Small intestine (tissue), 7 donors: ENCODE measurements at regions not wholly inside any gene's neighbourhood (a gene's known extent, or its start where the extent isn't known, plus 50 kb on each side); places are given as distances from the start of the nearest gene placed in this dataset.

Experiments used
- DNase-seq, 2 donors: peaks; one replicate each; pipeline versions ENCODE4 v3.0.0 to v3.0.0-alpha.2; 2013
- FAIRE-seq: peaks from 2 replicates; lab custom pipeline; 2012; peaks lifted over from hg19 to GRCh38; lab: Jason Lieb, UNC
- H3K27ac ChIP-seq, 3 donors: one replicate each; pipeline ENCODE4 v1.5.1; 2013; ENCODE audit warnings: low read length in 2 of 3, mild to moderate bottlenecking in 2 of 3, control low read depth in 1 of 3, inconsistent platforms in 1 of 3, low read depth in 1 of 3, moderate library complexity in 1 of 3
- H3K27me3 ChIP-seq, 3 donors: one replicate each; pipeline ENCODE4 v1.6.1; 2013; ENCODE audit warnings: low read length in 3 of 3, inconsistent platforms in 1 of 3; ENCODE audit not compliant: control insufficient read depth in 3 of 3, insufficient read depth in 3 of 3
- H3K36me3 ChIP-seq, 3 donors: one replicate each; pipeline ENCODE4 v1.6.1; 2013; ENCODE audit warnings: low read length in 3 of 3, inconsistent platforms in 1 of 3, low read depth in 1 of 3, mild to moderate bottlenecking in 1 of 3, moderate library complexity in 1 of 3; ENCODE audit not compliant: control insufficient read depth in 3 of 3, insufficient read depth in 2 of 3
- H3K4me1 ChIP-seq, 3 donors: one replicate each; pipeline ENCODE4 v1.6.1; 2013; ENCODE audit warnings: low read length in 2 of 3, inconsistent platforms in 1 of 3, low read depth in 1 of 3, mild to moderate bottlenecking in 1 of 3, moderate library complexity in 1 of 3; ENCODE audit not compliant: control insufficient read depth in 3 of 3, insufficient read depth in 2 of 3
- H3K4me3 ChIP-seq, 3 donors: one replicate each; pipeline ENCODE4 v1.5.1; 2013; ENCODE audit warnings: low read length in 3 of 3, control low read depth in 1 of 3, inconsistent platforms in 1 of 3, low read depth in 1 of 3, mild to moderate bottlenecking in 1 of 3, moderate library complexity in 1 of 3
- H3K9me3 ChIP-seq, 2 donors: one replicate each; pipeline ENCODE4 v1.6.1; 2013; ENCODE audit warnings: low read depth in 1 of 2, low read length in 1 of 2; ENCODE audit not compliant: control insufficient read depth in 2 of 2, insufficient read depth in 1 of 2
- WGBS, 3 donors: extraction: QIAGEN DNeasy Blood & Tissue Kit; methylation state at CpG; one replicate each; pipeline ENCODE4 v1.1.7; 2013; 5-methylcytosine and 5-hydroxymethylcytosine counted together
- donor health status: healthy with polysubstance abuse.
- donor health status: control.
- donor health status: control.
- donor health status: Bipolar disorder and iron deficiency.
- donor health status: healthy.

- Histone ChIP-seq H3K27ac (no peak overlapping the region), H3K9me3 (no peaks in the 10 kb centered on the region), H3K36me3 (no peaks in the 10 kb centered on the region), H3K27me3 (no peaks in the 10 kb centered on the region), H3K4me3 (no peak overlapping the region), H3K4me1 (peaks cover 0 to 3% (median 0%) of the 10 kb centered on the region in 3 donors)
- DNase-seq, result no peak
- no peak for FAIRE-seq
- 81 to 86% (median 83%) methylated on average over 4 of the region's 4 CpGs for WGBS, 3 donors
Observed at GRCh38 chr15:36498401-36498800, 81.0 kb upstream of the CDIN1 start.

DNA sequence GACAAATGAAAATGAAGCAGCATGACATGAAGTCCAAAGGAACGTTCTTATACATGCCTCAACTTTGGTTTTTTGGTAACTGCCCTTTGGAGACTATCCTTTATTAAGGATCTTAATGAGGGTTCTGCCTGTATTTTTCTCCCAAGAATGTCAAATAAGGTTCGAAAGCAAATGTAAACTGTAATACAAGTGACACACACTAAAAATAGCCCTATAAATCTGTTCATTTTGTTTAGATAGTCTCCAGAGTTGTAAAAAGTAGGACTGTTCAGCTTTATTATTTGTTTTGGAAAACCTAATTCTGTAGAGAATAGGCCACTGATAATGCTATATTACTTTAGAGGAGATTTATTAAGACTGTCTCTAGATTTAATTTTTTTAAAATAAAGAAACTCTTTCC is 80.5 kb upstream of the CDIN1 start:
- no peaks in the 10 kb centered on the region for H3K36me3 ChIP-seq
- 55 to 79% (median 71%) methylated on average over 2 of the region's 2 CpGs for WGBS, 3 donors
- H3K27ac ChIP-seq, result no peak overlapping the region
- DNase-seq (no peak), FAIRE-seq (no peak)
- no peak overlapping the region for H3K4me3 ChIP-seq
- peaks cover 0 to 3% (median 0%) of the 10 kb centered on the region in 3 donors for H3K4me1 ChIP-seq
- no peaks in the 10 kb centered on the region for H3K27me3 ChIP-seq
- no peaks in the 10 kb centered on the region for H3K9me3 ChIP-seq

GRCh38 chr15:36499412-36500389 is 79.7 kb upstream of the CDIN1 start:
- no peaks in the 10 kb centered on the region for H3K27me3 ChIP-seq
- FAIRE-seq, result peak; percentile 26
- H3K36me3 ChIP-seq, result no peaks in the 10 kb centered on the region
- H3K4me3 ChIP-seq, result no peak overlapping the region
- WGBS, 3 donors, result 76 to 83% (median 80%) methylated on average over 6 of the region's 6 CpGs
- H3K9me3 ChIP-seq, result no peaks in the 10 kb centered on the region
- H3K4me1 ChIP-seq, result peaks cover 0 to 3% (median 0%) of the 10 kb centered on the region in 3 donors
- no peak for DNase-seq
- no peak overlapping the region for H3K27ac ChIP-seq

GRCh38 chr15:36501063-36501678 is 78.3 kb upstream of the CDIN1 start:
- no peaks in the 10 kb centered on the region for H3K9me3 ChIP-seq
- H3K4me3 ChIP-seq, result no peak overlapping the region
- H3K36me3 ChIP-seq, result no peaks in the 10 kb centered on the region
- no peaks in the 10 kb centered on the region for H3K27me3 ChIP-seq
- peaks cover 0 to 3% (median 0%) of the 10 kb centered on the region in 3 donors for H3K4me1 ChIP-seq
- 28 to 35% (median 34%) methylated on average over 5 of the region's 5 CpGs for WGBS, 3 donors
- DNase-seq (peak; percentile 66 to 81), FAIRE-seq (peak; percentile 76)
- H3K27ac ChIP-seq, result no peak overlapping the region

DNA sequence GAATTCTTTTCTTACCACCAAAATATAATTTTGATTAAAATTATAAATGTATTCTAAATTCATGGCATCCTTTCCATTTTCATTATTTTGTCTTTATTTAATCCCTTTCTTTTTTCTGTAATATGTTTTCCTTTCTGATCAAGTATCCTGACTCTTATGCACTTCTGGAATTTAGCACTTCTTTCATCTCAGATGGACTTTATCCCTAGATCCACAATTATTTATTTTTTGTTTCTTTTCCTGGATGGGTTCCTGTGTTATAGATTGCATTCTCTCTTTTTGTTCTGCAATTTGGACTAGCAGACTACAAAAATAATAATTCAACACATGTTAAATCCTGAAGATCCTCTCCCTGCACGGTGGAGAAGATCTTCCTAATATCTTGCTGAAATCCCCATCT is 76.9 kb upstream of the CDIN1 start:
- 10 to 42% (median 38%) methylated on average over 1 of the region's 1 CpG for WGBS, 3 donors
- DNase-seq (peak; percentile 34 to 49), FAIRE-seq (peak; percentile 61)
- Histone ChIP-seq H3K4me3 (no peak overlapping the region), H3K9me3 (no peaks in the 10 kb centered on the region), H3K27me3 (no peaks in the 10 kb centered on the region), H3K4me1 (peaks cover 0 to 9% (median 0%) of the 10 kb centered on the region in 3 donors), H3K36me3 (no peaks in the 10 kb centered on the region), H3K27ac (peak overlapping the region in 1 of 3 donors; percentile 5)

- Histone ChIP-seq H3K36me3 (no peaks in the 10 kb centered on the region), H3K27me3 (no peaks in the 10 kb centered on the region), H3K9me3 (no peaks in the 10 kb centered on the region), H3K27ac (peak overlapping the region in 2 of 3 donors; percentile 11 to 49), H3K4me1 (peaks cover 0 to 16% (median 0%) of the 10 kb centered on the region in 3 donors), H3K4me3 (no peak overlapping the region)
- WGBS, 3 donors, result 9 to 35% (median 19%) methylated on average over 3 of the region's 3 CpGs
- DNase-seq, result peak; percentile 72 to 81
- peak; percentile 47 for FAIRE-seq
Observed at GRCh38 chr15:36506733-36507356, 72.6 kb upstream of the CDIN1 start.

- Histone ChIP-seq H3K27ac (peak overlapping the region in 1 of 3 donors; percentile 49), H3K27me3 (no peaks in the 10 kb centered on the region), H3K4me1 (peaks cover 0 to 16% (median 0%) of the 10 kb centered on the region in 3 donors), H3K4me3 (no peak overlapping the region), H3K36me3 (no peaks in the 10 kb centered on the region), H3K9me3 (no peaks in the 10 kb centered on the region)
- FAIRE-seq (no peak), DNase-seq (peak in 1 of 2 donors; percentile 18)
- WGBS, 3 donors, result 0 to 14% (median 3%) methylated on average over 1 of the region's 1 CpG
Observed at GRCh38 chr15:36507458-36507857, 72.0 kb upstream of the CDIN1 start.

GRCh38 chr15:36511594-36511993 is 67.8 kb upstream of the CDIN1 start:
- no peak for DNase-seq
- WGBS, 3 donors, result 95 to 99% (median 96%) methylated on average over 3 of the region's 3 CpGs
- no peak for FAIRE-seq
- H3K27me3 ChIP-seq, result no peaks in the 10 kb centered on the region
- no peak overlapping the region for H3K4me3 ChIP-seq
- no peaks in the 10 kb centered on the region for H3K9me3 ChIP-seq
- H3K27ac ChIP-seq, result no peak overlapping the region
- H3K36me3 ChIP-seq, result no peaks in the 10 kb centered on the region
- H3K4me1 ChIP-seq, result peaks cover 0 to 12% (median 0%) of the 10 kb centered on the region in 3 donors
